ENCODE measurements at regions not wholly inside any gene's neighbourhood (a gene's known extent, or its start where the extent isn't known, plus 50 kb on each side); places are given as distances from the start of the nearest gene placed in this dataset.
"Not testable (repeated sequence)": the region's sequence is repeated elsewhere in the genome, so short reads cannot be mapped to it uniquely, and the experiment has no call there.

GRCh38 chr16:64343061-64343819, 778.6 kb downstream of the CDH11 start:
- no peaks in the 10 kb centered on the region for H3K4me1 ChIP-seq
- H3K36me3 ChIP-seq, result no peaks in the 10 kb centered on the region
- DNase-seq, result no peak
- TF ChIP-seq, protein P1, sequence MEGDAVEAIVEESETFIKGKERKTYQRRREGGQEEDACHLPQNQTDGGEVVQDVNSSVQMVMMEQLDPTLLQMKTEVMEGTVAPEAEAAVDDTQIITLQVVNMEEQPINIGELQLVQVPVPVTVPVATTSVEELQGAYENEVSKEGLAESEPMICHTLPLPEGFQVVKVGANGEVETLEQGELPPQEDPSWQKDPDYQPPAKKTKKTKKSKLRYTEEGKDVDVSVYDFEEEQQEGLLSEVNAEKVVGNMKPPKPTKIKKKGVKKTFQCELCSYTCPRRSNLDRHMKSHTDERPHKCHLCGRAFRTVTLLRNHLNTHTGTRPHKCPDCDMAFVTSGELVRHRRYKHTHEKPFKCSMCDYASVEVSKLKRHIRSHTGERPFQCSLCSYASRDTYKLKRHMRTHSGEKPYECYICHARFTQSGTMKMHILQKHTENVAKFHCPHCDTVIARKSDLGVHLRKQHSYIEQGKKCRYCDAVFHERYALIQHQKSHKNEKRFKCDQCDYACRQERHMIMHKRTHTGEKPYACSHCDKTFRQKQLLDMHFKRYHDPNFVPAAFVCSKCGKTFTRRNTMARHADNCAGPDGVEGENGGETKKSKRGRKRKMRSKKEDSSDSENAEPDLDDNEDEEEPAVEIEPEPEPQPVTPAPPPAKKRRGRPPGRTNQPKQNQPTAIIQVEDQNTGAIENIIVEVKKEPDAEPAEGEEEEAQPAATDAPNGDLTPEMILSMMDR (IDR thresholded peaks at IDR 0.05; ENCODE audit: low read depth, low read length), result no peak
- no peak overlapping the region for H3K4me3 ChIP-seq (ENCODE audit: low read depth, low read length)
- no peaks in the 10 kb centered on the region for H3K27me3 ChIP-seq
- H3K9me3 ChIP-seq, result no peaks in the 10 kb centered on the region

- not testable (repeated sequence) for H3K27me3 ChIP-seq; H3K9me3 ChIP-seq; DNase-seq; H3K4me1 ChIP-seq; H3K4me3 ChIP-seq (ENCODE audit: low read depth, low read length); H3K36me3 ChIP-seq
These were observed 780.5 kb downstream of the CDH11 start for GRCh38 chr16:64341336-64341735.

DNA sequence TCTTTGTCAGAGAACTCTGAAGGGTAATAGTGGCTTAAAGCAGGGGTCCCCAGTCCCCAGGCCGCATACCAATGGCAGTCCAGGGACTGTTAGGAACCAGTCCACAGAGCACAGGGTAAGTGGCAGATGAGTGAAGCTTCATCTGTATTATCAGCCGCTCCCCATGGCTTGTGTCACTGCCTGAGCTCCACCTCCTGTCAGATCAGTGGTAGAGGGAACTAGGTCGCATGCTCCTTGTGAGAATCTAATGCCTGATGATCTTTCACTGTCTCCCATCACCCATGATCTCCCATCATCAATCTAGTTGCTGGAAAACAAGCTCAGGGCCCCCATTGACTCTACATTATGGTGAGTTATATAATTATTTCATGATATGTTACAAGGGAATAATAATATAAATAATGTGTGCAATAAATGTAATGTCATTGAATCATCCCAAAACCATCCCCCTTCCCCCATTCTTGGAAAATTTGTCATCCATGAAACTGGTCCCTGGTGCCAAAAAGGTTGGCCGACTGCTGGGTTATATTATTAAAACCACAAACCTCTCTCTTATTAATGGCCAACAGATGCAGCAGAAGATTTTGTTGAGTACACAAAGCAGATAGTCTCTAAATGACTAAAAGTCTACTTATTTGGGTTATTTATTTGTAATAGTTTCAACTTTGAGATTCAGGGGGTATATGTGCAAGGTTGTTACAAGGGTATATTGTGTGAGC, 782.7 kb downstream of the CDH11 start:
- no peaks in the 10 kb centered on the region for H3K9me3 ChIP-seq
- no peak for DNase-seq
- TF ChIP-seq, protein P1 (IDR thresholded peaks at IDR 0.05; ENCODE audit: low read depth, low read length), result no peak
- H3K36me3 ChIP-seq, result no peaks in the 10 kb centered on the region
- no peaks in the 10 kb centered on the region for H3K27me3 ChIP-seq
- no peaks in the 10 kb centered on the region for H3K4me1 ChIP-seq
- H3K4me3 ChIP-seq (ENCODE audit: low read depth, low read length), result no peak overlapping the region

DNA sequence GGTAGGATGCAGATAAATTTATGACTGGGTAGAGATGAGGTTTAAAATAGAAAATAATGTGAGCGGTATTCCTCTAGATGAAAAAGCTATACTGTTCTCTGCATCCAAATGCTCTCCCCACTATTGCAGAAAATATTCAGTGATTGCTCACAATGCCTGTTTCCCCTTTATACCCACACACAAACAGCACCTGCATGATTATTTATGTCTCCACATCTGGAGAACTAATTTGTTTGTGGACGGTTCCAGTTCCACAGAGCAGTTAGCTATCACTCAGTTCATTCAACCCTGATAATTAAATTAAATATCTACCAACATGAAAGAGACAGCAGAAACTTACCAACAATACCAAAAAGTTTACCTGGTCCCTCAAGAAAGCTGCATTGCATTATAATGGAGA, 800.0 kb downstream of the CDH11 start:
- Histone ChIP-seq H3K36me3 (no peaks in the 10 kb centered on the region), H3K4me3 (ENCODE audit: low read depth, low read length) (no peak overlapping the region), H3K4me1 (no peaks in the 10 kb centered on the region), H3K9me3 (no peaks in the 10 kb centered on the region), H3K27me3 (no peaks in the 10 kb centered on the region)
- TF ChIP-seq, protein P1 (IDR thresholded peaks at IDR 0.05; ENCODE audit: low read depth, low read length), result no peak
- no peak for DNase-seq

GRCh38 chr16:64321066-64321465, 800.8 kb downstream of the CDH11 start:
- H3K4me1 ChIP-seq, result no peaks in the 10 kb centered on the region
- no peaks in the 10 kb centered on the region for H3K27me3 ChIP-seq
- H3K4me3 ChIP-seq (ENCODE audit: low read depth, low read length), result no peak overlapping the region

DNA sequence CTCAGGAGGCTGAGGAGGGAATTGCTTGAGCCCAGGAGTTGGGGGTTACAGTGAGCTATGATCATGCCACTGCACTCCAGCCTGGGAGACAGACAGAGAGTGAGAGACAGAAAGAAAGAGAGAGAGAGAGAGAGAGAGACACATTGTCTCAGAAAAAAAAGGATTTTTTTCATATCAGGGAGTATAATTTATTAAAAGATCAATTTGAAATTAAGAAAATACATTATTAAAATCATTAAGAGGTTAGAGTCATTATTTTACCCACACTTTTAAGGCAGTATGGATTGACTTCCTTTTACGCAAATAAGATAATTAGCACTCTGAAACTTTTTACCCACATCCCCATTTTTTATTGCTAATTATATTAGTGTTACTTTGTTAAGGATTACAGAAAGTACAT, 804.3 kb downstream of the CDH11 start:
- Histone ChIP-seq H3K4me1 (no peaks in the 10 kb centered on the region), H3K36me3 (no peaks in the 10 kb centered on the region), H3K27me3 (no peaks in the 10 kb centered on the region), H3K9me3 (no peaks in the 10 kb centered on the region), H3K4me3 (ENCODE audit: low read depth, low read length) (no peak overlapping the region)
- DNase-seq, result no peak
- TF ChIP-seq, protein P1 (IDR thresholded peaks at IDR 0.05; ENCODE audit: low read depth, low read length), result no peak

More at GRCh38 chr16:64321066-64321465, 800.8 kb downstream of the CDH11 start:
- Histone ChIP-seq H3K9me3 (no peaks in the 10 kb centered on the region), H3K36me3 (no peaks in the 10 kb centered on the region)
- TF ChIP-seq, protein P1 (IDR thresholded peaks at IDR 0.05; ENCODE audit: low read depth, low read length), result no peak
- no peak for DNase-seq
